Lower lobe of right lung (tissue), 2 donors: ENCODE measurements at regions not wholly inside any gene's neighbourhood (a gene's known extent, or its start where the extent isn't known, plus 50 kb on each side); places are given as distances from the start of the nearest gene placed in this dataset.

Experiments used
- ATAC-seq, 2 donors: fragments of 200-7000 bp; cut with Tn5 transposase; one replicate each; pipeline ENCODE4 v1.9.1; 2020 to 2022; ENCODE audit warnings: mild to moderate bottlenecking in 2 of 2, moderate library complexity in 2 of 2
- DNase-seq: peaks from one replicate; pipeline ENCODE4 v3.0.0-alpha.2; 2020
- H3K27ac ChIP-seq: fragments of 200-600 bp; one replicate; pipeline ENCODE4 v1.8.0; 2022
- H3K27me3 ChIP-seq: fragments of 200-600 bp; one replicate; pipeline ENCODE4 v1.8.0; 2022; ENCODE audit warnings: low read depth
- H3K36me3 ChIP-seq: fragments of 200-600 bp; one replicate; pipeline ENCODE4 v1.8.0; 2022; ENCODE audit warnings: mild to moderate bottlenecking
- H3K4me1 ChIP-seq: fragments of 200-600 bp; one replicate; pipeline ENCODE4 v1.8.0; 2022
- H3K4me3 ChIP-seq: fragments of 200-600 bp; one replicate; pipeline ENCODE4 v1.8.0; 2022; ENCODE audit warnings: mild to moderate bottlenecking
- H3K9me3 ChIP-seq: fragments of 200-600 bp; one replicate; pipeline ENCODE4 v1.8.0; 2022
- intact Hi-C: fragments of 100-400 bp; cut with DNase I; formaldehyde crosslinking; loops from one replicate; pipeline ENCODE4 v1.11.0; 2022
- TF ChIP-seq, protein P1 (sequence below): fragments of 200-600 bp; IDR thresholded peaks from one replicate; pipeline ENCODE4 v1.8.0; 2022; ENCODE audit warnings: antibody characterized with exemption, mild to moderate bottlenecking
- donor health status: DM: no; HTN: yes; CAD: no; lungs with severe emphysema.

DNA sequence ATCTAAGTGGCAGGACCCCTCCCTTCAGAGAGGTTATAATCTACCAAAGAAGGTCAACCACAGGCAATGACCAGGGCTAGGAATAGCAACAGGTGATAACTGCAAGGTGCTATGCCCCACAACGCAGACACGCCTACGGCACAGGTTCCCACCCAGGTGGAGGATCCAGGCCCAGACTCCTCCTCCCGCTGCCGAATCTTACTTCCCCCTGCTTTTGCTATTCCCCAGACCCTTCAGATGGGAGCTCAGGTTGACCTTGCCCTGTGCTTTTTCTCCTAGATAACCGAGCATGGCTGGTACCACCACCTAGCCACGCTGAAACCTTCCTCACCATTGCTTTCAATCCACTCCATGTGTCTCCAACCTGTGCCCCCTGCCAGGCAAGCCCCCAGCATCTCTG is 142.2 kb upstream of the IGF1R start:
- H3K27ac ChIP-seq, result no peak overlapping the region
- DNase-seq (no peak), ATAC-seq (no peak)
- no peaks in the 10 kb centered on the region for H3K27me3 ChIP-seq
- no peaks in the 10 kb centered on the region for H3K9me3 ChIP-seq
- no peaks in the 10 kb centered on the region for H3K36me3 ChIP-seq
- H3K4me3 ChIP-seq, result no peak overlapping the region
- peaks cover 11% of the 10 kb centered on the region for H3K4me1 ChIP-seq
- TF ChIP-seq, protein P1, sequence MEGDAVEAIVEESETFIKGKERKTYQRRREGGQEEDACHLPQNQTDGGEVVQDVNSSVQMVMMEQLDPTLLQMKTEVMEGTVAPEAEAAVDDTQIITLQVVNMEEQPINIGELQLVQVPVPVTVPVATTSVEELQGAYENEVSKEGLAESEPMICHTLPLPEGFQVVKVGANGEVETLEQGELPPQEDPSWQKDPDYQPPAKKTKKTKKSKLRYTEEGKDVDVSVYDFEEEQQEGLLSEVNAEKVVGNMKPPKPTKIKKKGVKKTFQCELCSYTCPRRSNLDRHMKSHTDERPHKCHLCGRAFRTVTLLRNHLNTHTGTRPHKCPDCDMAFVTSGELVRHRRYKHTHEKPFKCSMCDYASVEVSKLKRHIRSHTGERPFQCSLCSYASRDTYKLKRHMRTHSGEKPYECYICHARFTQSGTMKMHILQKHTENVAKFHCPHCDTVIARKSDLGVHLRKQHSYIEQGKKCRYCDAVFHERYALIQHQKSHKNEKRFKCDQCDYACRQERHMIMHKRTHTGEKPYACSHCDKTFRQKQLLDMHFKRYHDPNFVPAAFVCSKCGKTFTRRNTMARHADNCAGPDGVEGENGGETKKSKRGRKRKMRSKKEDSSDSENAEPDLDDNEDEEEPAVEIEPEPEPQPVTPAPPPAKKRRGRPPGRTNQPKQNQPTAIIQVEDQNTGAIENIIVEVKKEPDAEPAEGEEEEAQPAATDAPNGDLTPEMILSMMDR, result no peak
- intact Hi-C loops, result no loop called here

DNA sequence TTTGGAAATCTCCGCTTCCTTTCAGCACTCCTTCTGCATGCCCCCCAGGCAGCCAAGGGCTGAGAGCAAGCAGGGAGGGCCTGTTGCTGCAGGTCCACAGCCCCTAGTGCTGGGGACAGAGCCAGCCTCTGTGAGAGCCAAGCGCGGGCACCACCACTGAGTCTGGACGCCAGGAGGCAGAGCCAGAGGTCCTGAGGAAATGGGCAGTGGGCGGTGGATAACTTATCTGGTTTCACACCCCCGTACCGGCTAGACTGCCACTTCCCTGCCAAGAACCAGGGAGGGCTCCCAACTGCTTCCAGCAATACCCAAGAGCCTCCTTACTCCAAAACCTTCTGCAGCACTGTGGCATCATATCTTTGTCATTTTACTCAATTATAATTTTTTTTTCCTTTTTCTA is 141.6 kb upstream of the IGF1R start:
- peaks cover 11% of the 10 kb centered on the region for H3K4me1 ChIP-seq
- ATAC-seq (no peak), DNase-seq (no peak)
- H3K4me3 ChIP-seq, result no peak overlapping the region
- H3K36me3 ChIP-seq, result no peaks in the 10 kb centered on the region
- H3K9me3 ChIP-seq, result no peaks in the 10 kb centered on the region
- no peak overlapping the region for H3K27ac ChIP-seq
- intact Hi-C loops, result no loop called here
- H3K27me3 ChIP-seq, result no peaks in the 10 kb centered on the region
- TF ChIP-seq, protein P1, result no peak

DNA sequence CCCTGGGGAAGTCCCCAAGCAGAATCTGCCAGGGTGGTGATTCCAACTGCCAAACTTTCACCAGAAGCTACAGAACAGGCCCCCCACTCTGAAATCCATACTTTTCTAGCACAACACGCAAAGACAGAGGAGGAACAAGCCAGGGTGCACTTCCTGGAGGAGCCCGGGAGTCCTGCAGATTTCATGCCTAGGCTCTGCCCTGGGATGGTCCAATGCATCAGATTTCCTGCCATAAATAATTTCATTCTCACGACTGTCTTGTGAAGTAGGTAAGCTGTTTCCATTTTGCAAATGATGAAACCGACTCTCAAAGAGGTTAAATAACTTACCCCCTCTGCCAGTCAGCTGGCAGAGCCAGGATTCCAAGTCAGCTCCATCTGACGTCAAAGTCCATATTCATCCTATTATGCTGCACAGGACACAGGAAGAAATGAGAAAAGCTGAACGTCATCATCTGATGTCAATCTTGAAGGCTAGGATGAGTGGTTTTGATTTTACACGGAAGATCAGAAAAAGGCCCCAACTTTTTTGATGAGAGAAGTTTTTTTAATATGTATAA is 134.8 kb upstream of the IGF1R start:
- no peak for ATAC-seq
- Histone ChIP-seq H3K27ac (no peak overlapping the region), H3K4me1 (no peaks in the 10 kb centered on the region), H3K27me3 (no peaks in the 10 kb centered on the region), H3K4me3 (no peak overlapping the region), H3K9me3 (no peaks in the 10 kb centered on the region), H3K36me3 (no peaks in the 10 kb centered on the region)
- DNase-seq, result no peak
- intact Hi-C loops, result no loop called here
- TF ChIP-seq, protein P1, result no peak

GRCh38 chr15:98514034-98514622 is 134.2 kb upstream of the IGF1R start:
- Histone ChIP-seq H3K27me3 (no peaks in the 10 kb centered on the region), H3K4me1 (peaks cover 5% of the 10 kb centered on the region), H3K27ac (no peak overlapping the region), H3K4me3 (no peak overlapping the region), H3K9me3 (no peaks in the 10 kb centered on the region), H3K36me3 (no peaks in the 10 kb centered on the region)
- TF ChIP-seq, protein P1, result no peak
- intact Hi-C loops, result no loop called here
- DNase-seq, result no peak
- ATAC-seq, result no peak

- Histone ChIP-seq H3K27ac (no peak overlapping the region), H3K4me1 (peaks cover 8% of the 10 kb centered on the region), H3K36me3 (no peaks in the 10 kb centered on the region), H3K4me3 (no peak overlapping the region), H3K9me3 (no peaks in the 10 kb centered on the region), H3K27me3 (no peaks in the 10 kb centered on the region)
- DNase-seq, result no peak
- intact Hi-C loops, result no loop called here
- TF ChIP-seq, protein P1, result peak; percentile 83
- ATAC-seq, result peak; percentile 85 to 88
Observed at GRCh38 chr15:98518823-98519561, 129.3 kb upstream of the IGF1R start.
